IMR-90 (cell line): ENCODE measurements at regions not wholly inside any gene's neighbourhood (a gene's known extent, or its start where the extent isn't known, plus 50 kb on each side); places are given as distances from the start of the nearest gene placed in this dataset.

Experiments
- ATAC-seq: fragments of 200-7000 bp; cut with Tn5 transposase; 2 replicates; pipeline ENCODE4 v1.9.1; 2020; ENCODE audit warnings: low read depth, mild to moderate bottlenecking, moderate library complexity
- BruUV-seq: library from RNA; stranded (reverse); fragments of 400-500 nt; replicated peaks from 2 replicates; lab custom pipeline; 2021; lab: Mats Ljungman, UMichigan
- CTCF ChIA-PET: fragments of 300-600 bp; formaldehyde crosslinking; extraction: SDS; loops from one replicate; lab custom pipeline; 2021; ENCODE audit warnings: antibody characterized with exemption; lab: Yijun Ruan, JAX
- POLR2A ChIA-PET: fragments of 300-600 bp; sonication (Branson Sonifier 250); formaldehyde crosslinking; loops from one replicate; lab custom pipeline; 2022; ENCODE audit warnings: antibody characterized with exemption; ENCODE audit not compliant: unreplicated experiment; lab: Charles Lee
- DNase-seq: peaks from one replicate; pipeline ENCODE4 v3.0.0; 2013
- H2AFZ ChIP-seq: replicated peaks from 2 replicates; pipeline ENCODE3; 2013; ENCODE audit warnings: low read length, mild to moderate bottlenecking; ENCODE audit not compliant: poor library complexity
- H2AK5ac ChIP-seq: 2 replicates; pipeline ENCODE4 v1.6.1; 2013; ENCODE audit warnings: low read depth, low read length, inconsistent platforms
- H2AK9ac ChIP-seq: replicated peaks from 2 replicates; pipeline ENCODE3; 2013; ENCODE audit warnings: mild to moderate bottlenecking, low read depth, low read length, moderate library complexity; ENCODE audit not compliant: poor library complexity
- H2BK120ac ChIP-seq: 2 replicates; pipeline ENCODE4 v1.6.1; 2013; ENCODE audit warnings: low read depth, low read length, inconsistent platforms
- H2BK15ac ChIP-seq: 3 replicates; pipeline ENCODE4 v1.6.1; 2013; ENCODE audit warnings: low read depth, low read length, inconsistent platforms
- H2BK20ac ChIP-seq: 2 replicates; pipeline ENCODE4 v1.6.1; 2013; ENCODE audit warnings: low read depth, mild to moderate bottlenecking, inconsistent platforms, low read length, moderate library complexity
- H2BK5ac ChIP-seq: 2 replicates; pipeline ENCODE4 v1.6.1; 2013; ENCODE audit warnings: mild to moderate bottlenecking, low read depth, low read length, inconsistent platforms; ENCODE audit not compliant: poor library complexity, severe bottlenecking
- H3K14ac ChIP-seq: replicated peaks from 2 replicates; pipeline ENCODE4 v1.6.1; 2013; ENCODE audit warnings: low read depth, low read length, inconsistent platforms
- H3K18ac ChIP-seq: 2 replicates; pipeline ENCODE4 v1.6.1; 2013; ENCODE audit warnings: low read depth, low read length, control low read depth
- H3K23ac ChIP-seq: 2 replicates; pipeline ENCODE4 v1.6.1; 2013; ENCODE audit warnings: low read depth, low read length, inconsistent platforms
- H3K27ac ChIP-seq: 2 replicates; pipeline ENCODE4 v1.5.1; 2013; ENCODE audit warnings: mild to moderate bottlenecking, control low read depth, low read length; ENCODE audit not compliant: insufficient read depth
- H3K27me3 ChIP-seq: 2 replicates; pipeline ENCODE4 v1.6.1; 2013; ENCODE audit warnings: low read length; ENCODE audit not compliant: control insufficient read depth, insufficient read depth
- H3K36me3 ChIP-seq: 2 replicates; pipeline ENCODE4 v1.6.1; 2013; ENCODE audit warnings: low read length, mixed read lengths; ENCODE audit not compliant: control insufficient read depth, insufficient read depth
- H3K4ac ChIP-seq: 2 replicates; pipeline ENCODE4 v1.6.1; 2013; ENCODE audit warnings: low read depth, low read length, inconsistent platforms
- H3K4me1 ChIP-seq: 2 replicates; pipeline ENCODE4 v1.6.1; 2013; ENCODE audit warnings: low read length, mixed read lengths; ENCODE audit not compliant: control insufficient read depth, insufficient read depth
- H3K4me2 ChIP-seq: 2 replicates; pipeline ENCODE4 v1.6.1; 2013; ENCODE audit warnings: low read depth, mild to moderate bottlenecking, control low read depth, low read length, moderate library complexity
- H3K4me3 ChIP-seq: 2 replicates; pipeline ENCODE4 v1.5.1; 2013; ENCODE audit warnings: low read depth, mild to moderate bottlenecking, control low read depth, low read length, moderate library complexity; ENCODE audit not compliant: insufficient read depth
- H3K56ac ChIP-seq: 2 replicates; pipeline ENCODE4 v1.6.1; 2013; ENCODE audit warnings: low read length, inconsistent platforms; ENCODE audit not compliant: insufficient read depth; ENCODE audit errors: extremely low read depth
- H3K79me1 ChIP-seq, 2 experiments: 2 replicates each; pipeline ENCODE4 v1.6.1; 2013; ENCODE audit warnings: low read length in 2 of 2, inconsistent platforms in 1 of 2, low read depth in 1 of 2
- H3K9ac ChIP-seq: 2 replicates; pipeline ENCODE4 v1.6.1; 2013; ENCODE audit warnings: low read depth, low read length, control low read depth
- H3K9me1 ChIP-seq: 2 replicates; pipeline ENCODE4 v1.6.1; 2013; ENCODE audit warnings: low read length, inconsistent platforms; ENCODE audit not compliant: insufficient read depth
- H3K9me3 ChIP-seq: 2 replicates; pipeline ENCODE4 v1.6.1; 2013; ENCODE audit warnings: low read length; ENCODE audit not compliant: control insufficient read depth, insufficient read depth
- H4K20me1 ChIP-seq: 2 replicates; pipeline ENCODE4 v1.6.1; 2013; ENCODE audit warnings: low read length, inconsistent platforms; ENCODE audit not compliant: insufficient read depth
- H4K5ac ChIP-seq: 2 replicates; pipeline ENCODE4 v1.6.1; 2013; ENCODE audit warnings: mild to moderate bottlenecking, low read depth, low read length, control low read depth
- H4K8ac ChIP-seq, 2 experiments: 2 replicates each; pipeline ENCODE4 v1.6.1; 2013; ENCODE audit warnings: low read depth in 2 of 2, low read length in 2 of 2, control low read depth in 1 of 2, inconsistent platforms in 1 of 2
- H4K91ac ChIP-seq: 2 replicates; pipeline ENCODE4 v1.6.1; 2013; ENCODE audit warnings: low read depth, low read length, inconsistent platforms; ENCODE audit not compliant: insufficient read depth
- SMC3 ChIP-seq: fragments of 150-350 bp; IDR thresholded peaks from 2 replicates; pipeline ENCODE4 v1.6.1; 2016; ENCODE audit warnings: low read depth, mild to moderate bottlenecking, antibody characterized with exemption, low read length, moderate library complexity
- WGBS, 2 experiments: methylation state at CpG; one replicate each; pipeline versions ENCODE4 v1.1.5 to v1.1.7; 2013; ENCODE audit warnings: missing lambda C conversion rate in 2 of 2; ENCODE audit not compliant: insufficient read length in 1 of 2; ENCODE audit errors: extremely low coverage in 2 of 2; 5-methylcytosine and 5-hydroxymethylcytosine counted together
- dilution Hi-C: fragments of 300-500 bp; cut with HindIII; formaldehyde crosslinking; loops from one replicate; pipeline ENCODE4 v1.14.3; 2018; ENCODE audit warnings: low sequenced_read_pairs; ENCODE audit not compliant: unreplicated experiment
- in situ Hi-C: fragments of 300-500 bp; cut with MboI; formaldehyde crosslinking; loops from 3 replicates; pipeline ENCODE4 v1.14.3; 2019; ENCODE audit warnings: low sequenced_read_pairs, inconsistent platforms, mixed read lengths
- intact Hi-C: fragments of 100-400 bp; cut with micrococcal nuclease; formaldehyde crosslinking; loops from 2 replicates; pipeline ENCODE4 v1.10.0; 2022

DNA sequence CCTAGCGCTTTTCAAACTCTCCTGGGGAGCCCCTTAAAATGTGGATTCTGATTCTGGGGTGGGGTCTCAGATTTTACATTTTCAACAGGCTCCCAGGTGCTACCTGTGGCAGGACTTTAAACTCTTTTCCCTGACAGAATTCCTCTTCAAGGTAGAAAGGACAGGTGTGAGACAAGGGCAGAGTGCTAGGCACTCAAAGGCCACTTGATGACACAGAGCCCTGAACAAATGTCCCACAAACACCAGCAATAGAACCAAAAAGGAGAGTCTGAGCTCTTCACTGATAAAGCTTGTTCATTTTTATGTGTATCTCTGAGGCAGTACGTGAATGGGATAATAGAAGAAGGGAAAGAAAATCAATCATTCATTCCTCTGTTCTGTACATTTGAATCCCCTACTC is 77.7 kb upstream of the PELI1 start:
- ATAC-seq (no peak), DNase-seq (no peak)
- Histone ChIP-seq H3K4me3 (no peak overlapping the region), H3K56ac (no peak overlapping the region), H3K9me3 (no peaks in the 10 kb centered on the region), H2BK5ac (no peak overlapping the region), H3K79me1 (no peaks in the 10 kb centered on the region), H3K18ac (no peak overlapping the region), H4K20me1 (no peaks in the 10 kb centered on the region), H4K91ac (no peak overlapping the region), H4K5ac (no peak overlapping the region), H2AK9ac (no peak overlapping the region), H2BK15ac (no peak overlapping the region), H4K8ac (no peak overlapping the region), H3K4me2 (no peak overlapping the region), H3K27ac (no peak overlapping the region), H2AK5ac (no peak overlapping the region), H3K27me3 (peaks cover 33% of the 10 kb centered on the region), H3K4ac (no peak overlapping the region), H3K9ac (no peak overlapping the region), H2BK20ac (no peak overlapping the region), H3K23ac (no peak overlapping the region), H3K36me3 (no peaks in the 10 kb centered on the region), H3K14ac (no peak overlapping the region), H2AFZ (no peak overlapping the region), H3K4me1 (no peaks in the 10 kb centered on the region), H2BK120ac (no peak overlapping the region), H3K9me1 (no peaks in the 10 kb centered on the region)
- intact Hi-C loops = no loop called here
- dilution Hi-C loops = no loop called here
- CTCF ChIA-PET = interaction anchor here (1.4 kb wide), 1 partner anchor 26 kb away, joined by 4 read pairs; no protein-coding TSS in a partner anchor
- no CpG with 5 or more reads among the region's 2 CpGs for WGBS, 2 experiments
- POLR2A ChIA-PET = no interaction called here
- BruUV-seq = no TSS peak
- in situ Hi-C loops = no loop called here
- no peak for TF ChIP-seq SMC3
